ENCODE measurements at regions not wholly inside any gene's neighbourhood (a gene's known extent, or its start where the extent isn't known, plus 50 kb on each side); places are given as distances from the start of the nearest gene placed in this dataset.
A peak's percentile ranks its signal among the peaks of the same experiment; 100 is the strongest.
"Not testable (repeated sequence)": the region's sequence is repeated elsewhere in the genome, so short reads cannot be mapped to it uniquely, and the experiment has no call there.

DNA sequence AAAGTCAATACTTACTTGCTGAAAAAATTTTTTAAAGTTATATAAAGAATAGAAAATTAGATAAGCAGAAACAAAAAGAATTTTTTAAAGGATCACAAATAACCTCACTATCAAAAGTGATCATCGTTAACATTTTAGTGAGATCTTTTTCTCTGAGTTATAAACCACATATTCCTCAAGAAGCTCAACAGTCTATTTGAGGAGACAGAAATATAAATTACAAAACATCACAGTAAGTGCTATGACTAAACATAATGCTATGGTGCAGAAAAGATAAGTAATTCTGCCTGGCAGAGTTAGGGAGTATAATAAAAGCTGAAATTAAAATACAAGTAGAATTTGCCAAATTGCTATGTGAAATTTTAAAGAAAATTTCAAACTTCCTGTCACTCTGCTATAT lies 226.7 kb downstream of the LMBRD1 start:
- Histone ChIP-seq H3K27ac (no peak overlapping the region), H3K9me3 (no peaks in the 10 kb centered on the region), H3K27me3 (ENCODE audit: insufficient read depth in 3 of 3, low read length in 2 of 3) (no peaks in the 10 kb centered on the region), H3K4me3 (no peak overlapping the region), H3K4me1 (no peaks in the 10 kb centered on the region), H3K36me3 (ENCODE audit: insufficient read depth in 1 of 2, low read depth in 1 of 2) (no peaks in the 10 kb centered on the region)
- no peak for DNase-seq
- ATAC-seq: no peak
- intact Hi-C loops (cut with DNase I): no loop called here
- WGBS, 3 donors: 94 to 96% (median 95%) methylated on average over 1 of the region's 1 CpG
- TF ChIP-seq, protein P1, sequence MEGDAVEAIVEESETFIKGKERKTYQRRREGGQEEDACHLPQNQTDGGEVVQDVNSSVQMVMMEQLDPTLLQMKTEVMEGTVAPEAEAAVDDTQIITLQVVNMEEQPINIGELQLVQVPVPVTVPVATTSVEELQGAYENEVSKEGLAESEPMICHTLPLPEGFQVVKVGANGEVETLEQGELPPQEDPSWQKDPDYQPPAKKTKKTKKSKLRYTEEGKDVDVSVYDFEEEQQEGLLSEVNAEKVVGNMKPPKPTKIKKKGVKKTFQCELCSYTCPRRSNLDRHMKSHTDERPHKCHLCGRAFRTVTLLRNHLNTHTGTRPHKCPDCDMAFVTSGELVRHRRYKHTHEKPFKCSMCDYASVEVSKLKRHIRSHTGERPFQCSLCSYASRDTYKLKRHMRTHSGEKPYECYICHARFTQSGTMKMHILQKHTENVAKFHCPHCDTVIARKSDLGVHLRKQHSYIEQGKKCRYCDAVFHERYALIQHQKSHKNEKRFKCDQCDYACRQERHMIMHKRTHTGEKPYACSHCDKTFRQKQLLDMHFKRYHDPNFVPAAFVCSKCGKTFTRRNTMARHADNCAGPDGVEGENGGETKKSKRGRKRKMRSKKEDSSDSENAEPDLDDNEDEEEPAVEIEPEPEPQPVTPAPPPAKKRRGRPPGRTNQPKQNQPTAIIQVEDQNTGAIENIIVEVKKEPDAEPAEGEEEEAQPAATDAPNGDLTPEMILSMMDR (IDR thresholded peaks at IDR 0.05): no peak

DNA sequence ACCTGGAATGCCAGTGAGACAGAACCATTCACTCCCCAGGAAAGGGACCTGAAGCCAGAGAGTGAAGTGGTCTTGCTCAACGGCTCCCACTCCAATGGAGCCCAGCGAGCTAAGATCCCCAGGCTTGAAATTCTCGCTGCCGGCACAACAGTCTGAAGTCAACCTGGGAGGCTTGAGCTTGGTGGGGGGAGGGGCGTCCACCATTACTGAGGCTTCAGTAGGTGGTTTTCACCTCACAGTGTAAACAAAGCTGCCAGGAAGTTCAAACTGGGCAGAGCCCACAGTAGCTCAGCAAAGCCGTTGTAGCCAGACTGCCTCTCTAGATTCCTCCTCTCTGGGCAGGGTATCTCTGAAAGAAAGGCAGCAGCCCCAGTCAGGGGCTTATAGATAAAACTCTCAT lies 236.2 kb downstream of the LMBRD1 start:
- H3K4me1 ChIP-seq; H3K4me3 ChIP-seq; H3K27me3 ChIP-seq (ENCODE audit: insufficient read depth in 3 of 3, low read length in 2 of 3); intact Hi-C loops (cut with DNase I); H3K9me3 ChIP-seq; ATAC-seq; H3K36me3 ChIP-seq (ENCODE audit: insufficient read depth in 1 of 2, low read depth in 1 of 2); H3K27ac ChIP-seq: not testable (repeated sequence)
- peak in 1 of 2 donors; percentile 23 for DNase-seq
- WGBS, 3 donors: 79 to 87% (median 85%) methylated on average over 6 of the region's 6 CpGs

DNA sequence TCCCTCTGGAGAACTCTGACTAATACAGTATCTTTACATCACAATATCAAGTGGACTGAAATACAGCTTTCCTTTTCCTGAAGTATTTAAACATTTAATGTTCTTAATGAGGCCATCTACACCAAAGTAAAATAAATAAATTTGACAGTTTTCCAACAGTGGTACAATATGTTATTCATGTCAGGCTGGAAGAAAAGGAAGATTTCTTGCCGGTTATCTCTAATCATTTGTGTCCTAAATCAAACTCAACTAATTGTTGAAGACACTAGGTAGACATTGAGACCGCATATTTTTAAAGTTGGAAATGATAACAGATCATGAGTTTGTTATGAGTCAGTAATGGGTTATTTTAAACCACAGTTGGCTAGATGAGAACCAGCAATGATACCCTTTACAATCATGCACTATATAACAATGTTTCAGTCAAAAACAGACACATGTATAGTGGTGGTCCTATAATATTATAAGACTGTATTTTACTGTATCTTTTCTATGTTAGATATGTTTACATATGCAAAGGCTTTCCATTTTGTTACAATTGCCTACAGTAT lies 241.6 kb downstream of the LMBRD1 start:
- no peak for ATAC-seq
- no peak for DNase-seq
- H3K36me3 ChIP-seq (ENCODE audit: insufficient read depth in 1 of 2, low read depth in 1 of 2): no peaks in the 10 kb centered on the region
- no peaks in the 10 kb centered on the region for H3K9me3 ChIP-seq
- WGBS, 3 donors: 89 to 91% (median 91%) methylated on average over 2 of the region's 2 CpGs
- no peak overlapping the region for H3K4me3 ChIP-seq
- H3K27ac ChIP-seq: no peak overlapping the region
- H3K27me3 ChIP-seq (ENCODE audit: insufficient read depth in 3 of 3, low read length in 2 of 3): no peaks in the 10 kb centered on the region
- intact Hi-C loops (cut with DNase I): no loop called here
- TF ChIP-seq, protein P1 (IDR thresholded peaks at IDR 0.05): no peak
- H3K4me1 ChIP-seq: no peaks in the 10 kb centered on the region

DNA sequence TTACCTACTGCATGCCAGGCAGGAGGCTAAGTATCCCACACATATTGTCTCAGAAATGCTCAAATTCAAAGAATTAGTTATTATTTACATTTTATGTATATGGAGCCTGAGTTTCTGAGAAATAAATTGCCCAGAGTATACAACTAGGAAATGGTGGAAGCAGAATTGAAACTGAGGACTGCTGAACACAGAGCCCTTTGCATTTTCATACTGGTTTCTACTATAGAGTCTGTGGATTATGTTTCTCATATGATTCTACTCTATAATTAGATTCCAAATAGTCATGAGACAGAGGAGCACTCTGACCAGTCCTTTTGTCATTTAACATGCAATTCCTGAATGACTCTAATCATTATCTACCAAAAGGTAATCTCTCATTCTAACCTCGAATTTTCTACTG lies 254.3 kb downstream of the LMBRD1 start:
- Histone ChIP-seq H3K27me3 (ENCODE audit: insufficient read depth in 3 of 3, low read length in 2 of 3) (no peaks in the 10 kb centered on the region), H3K9me3 (no peaks in the 10 kb centered on the region), H3K4me3 (no peak overlapping the region), H3K36me3 (ENCODE audit: insufficient read depth in 1 of 2, low read depth in 1 of 2) (no peaks in the 10 kb centered on the region), H3K4me1 (no peaks in the 10 kb centered on the region), H3K27ac (no peak overlapping the region)
- WGBS, 3 donors: 63 to 76% (median 69%) methylated on average over 1 of the region's 1 CpG
- intact Hi-C loops (cut with DNase I): no loop called here
- DNase-seq: no peak
- TF ChIP-seq, protein P1 (IDR thresholded peaks at IDR 0.05): no peak
- ATAC-seq: no peak

DNA sequence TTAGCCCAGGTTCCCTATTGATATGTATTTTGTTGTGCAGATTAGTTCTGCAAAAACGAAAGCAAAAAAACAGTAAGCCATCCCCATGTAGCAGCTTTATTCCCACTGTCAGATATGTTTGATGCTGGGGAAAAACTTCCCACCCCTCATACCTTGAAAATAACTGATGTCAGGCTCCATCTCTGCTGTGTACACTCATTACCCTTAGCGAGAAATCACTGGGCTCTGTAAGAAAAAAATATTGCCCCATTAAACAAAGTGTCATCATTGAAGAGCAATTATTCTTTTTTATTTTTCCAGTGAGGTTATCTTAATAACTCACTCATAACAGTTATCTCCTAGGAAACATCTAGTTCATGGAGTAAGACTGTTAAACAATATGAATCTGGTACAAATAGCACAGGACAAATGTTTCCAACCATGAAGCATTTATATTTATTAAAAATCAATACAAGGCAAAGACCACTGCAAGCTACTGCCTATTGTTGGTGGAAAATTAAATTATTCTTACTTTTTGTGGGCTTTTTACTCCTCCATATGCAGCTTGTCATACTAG lies 268.8 kb downstream of the LMBRD1 start:
- H3K4me1 ChIP-seq: no peaks in the 10 kb centered on the region
- intact Hi-C loops (cut with DNase I): no loop called here
- H3K4me3 ChIP-seq: no peak overlapping the region
- WGBS, 3 donors: 61 to 72% (median 64%) methylated on average over 2 of the region's 2 CpGs
- no peak for ATAC-seq
- H3K36me3 ChIP-seq (ENCODE audit: insufficient read depth in 1 of 2, low read depth in 1 of 2): no peaks in the 10 kb centered on the region
- H3K27me3 ChIP-seq (ENCODE audit: insufficient read depth in 3 of 3, low read length in 2 of 3): no peaks in the 10 kb centered on the region
- DNase-seq: no peak
- H3K9me3 ChIP-seq: peaks cover under 1% of the 10 kb centered on the region
- H3K27ac ChIP-seq: no peak overlapping the region
- TF ChIP-seq, protein P1 (IDR thresholded peaks at IDR 0.05): no peak

DNA sequence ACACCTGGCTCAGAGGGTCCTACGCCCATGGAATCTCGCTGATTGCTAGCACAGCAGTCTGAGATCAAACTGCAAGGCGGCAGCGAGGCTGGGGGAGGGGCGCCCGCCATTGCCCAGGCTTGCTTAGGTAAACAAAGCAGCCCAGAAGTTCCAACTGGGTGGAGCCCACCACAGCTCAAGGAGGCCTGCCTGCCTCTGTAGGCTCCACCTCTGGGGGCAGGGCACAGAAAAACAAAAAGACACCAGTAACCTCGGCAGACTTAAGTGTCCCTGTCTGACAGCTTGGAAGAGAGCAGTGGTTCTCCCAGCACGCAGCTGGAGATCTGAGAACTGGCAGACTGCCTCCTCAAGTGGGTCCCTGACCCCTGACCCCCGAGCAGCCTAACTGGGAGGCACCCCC lies 281.3 kb downstream of the LMBRD1 start:
- ATAC-seq; intact Hi-C loops (cut with DNase I); H3K27me3 ChIP-seq (ENCODE audit: insufficient read depth in 3 of 3, low read length in 2 of 3); H3K4me1 ChIP-seq; H3K36me3 ChIP-seq (ENCODE audit: insufficient read depth in 1 of 2, low read depth in 1 of 2); DNase-seq; H3K9me3 ChIP-seq; H3K4me3 ChIP-seq; H3K27ac ChIP-seq: not testable (repeated sequence)
- WGBS, 3 donors: 66 to 72% (median 71%) methylated on average over 2 of the region's 9 CpGs
